AG09319 (cell line): ENCODE measurements at regions not wholly inside any gene's neighbourhood (a gene's known extent, or its start where the extent isn't known, plus 50 kb on each side); places are given as distances from the start of the nearest gene placed in this dataset.

Source experiments
- DNase-seq: peaks from one replicate; pipeline ENCODE4 v3.0.0-alpha.2; 2010; ENCODE audit warnings: low read depth; ENCODE audit errors: extremely low read depth
- CTCF ChIP-seq: IDR thresholded peaks from 2 replicates; pipeline ENCODE4 v1.5.1; 2011; ENCODE audit warnings: low read depth, mild to moderate bottlenecking, inconsistent platforms, low read length, moderate library complexity

DNA sequence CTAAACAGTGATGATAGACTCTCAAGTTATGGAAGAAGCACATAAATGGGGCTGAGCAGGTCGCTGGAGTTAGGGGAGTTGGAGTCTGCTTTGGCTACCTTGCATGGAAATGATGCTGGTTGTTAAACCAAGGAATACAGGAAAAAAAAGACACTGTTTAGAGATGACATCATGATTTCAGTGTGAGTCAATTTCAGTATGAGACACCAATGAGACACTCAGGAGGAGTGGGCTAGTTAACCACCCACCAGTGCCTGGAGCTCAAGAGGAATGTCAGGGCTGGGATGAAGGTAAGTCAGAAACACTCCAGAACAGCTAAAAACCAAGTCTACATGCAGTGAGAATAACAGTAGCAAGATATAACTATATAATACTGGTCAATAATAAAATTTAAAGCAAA, 303.6 kb downstream of the SOX11 start:
- DNase-seq = no peak
- no peak for TF ChIP-seq CTCF

DNA sequence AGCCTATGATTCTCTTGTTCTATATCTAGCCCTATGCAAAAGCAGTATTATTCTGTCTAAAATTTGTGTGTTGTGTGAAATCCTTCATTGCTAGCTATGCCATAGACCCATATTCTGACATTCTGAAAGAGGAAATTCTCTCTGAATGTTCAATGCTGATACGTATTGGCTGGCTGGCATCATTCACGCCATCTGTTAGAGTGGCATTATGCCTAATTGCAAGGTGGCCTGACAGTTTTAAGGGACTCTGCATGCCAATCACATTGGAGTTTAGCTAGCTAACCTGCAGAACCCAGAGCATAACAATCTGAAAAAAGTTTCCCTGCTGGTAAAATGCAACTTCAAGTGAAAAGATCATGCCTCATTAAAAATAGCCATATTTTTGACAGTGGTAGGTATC, 316.0 kb downstream of the SOX11 start:
- DNase-seq = no peak
- TF ChIP-seq CTCF = no peak

DNA sequence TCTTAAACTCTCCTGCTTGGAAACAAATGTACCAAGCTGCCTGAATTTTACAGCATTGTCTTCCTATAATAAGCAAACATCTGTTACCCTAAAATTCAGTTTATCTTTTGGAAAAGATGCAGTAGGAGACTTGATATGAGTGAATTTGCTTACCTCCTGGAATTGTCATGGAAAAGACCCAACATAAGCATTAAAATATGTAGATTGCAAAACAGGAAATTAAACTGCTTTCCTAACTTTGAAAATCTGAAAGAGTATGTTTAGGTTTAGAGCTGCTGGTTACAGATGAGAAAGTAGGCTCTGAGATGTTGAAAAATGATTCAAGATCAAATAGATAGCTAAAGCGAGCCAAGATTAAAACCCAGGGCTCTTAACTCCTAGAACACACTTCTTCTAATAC, 316.5 kb downstream of the SOX11 start:
- no peak for TF ChIP-seq CTCF
- DNase-seq = no peak

GRCh38 chr2:6010163-6010562, 318.0 kb downstream of the SOX11 start:
- DNase-seq = no peak
- no peak for TF ChIP-seq CTCF

GRCh38 chr2:6011921-6012320, 319.7 kb downstream of the SOX11 start:
- DNase-seq = no peak
- TF ChIP-seq CTCF = no peak

- no peak for DNase-seq
These were observed 325.6 kb downstream of the SOX11 start for GRCh38 chr2:6017736-6018286.

GRCh38 chr2:6024229-6024628, 332.0 kb downstream of the SOX11 start:
- no peak for TF ChIP-seq CTCF
- DNase-seq = no peak

More at GRCh38 chr2:6017736-6018286, 325.6 kb downstream of the SOX11 start:
- TF ChIP-seq CTCF = no peak
